K562 (cell line): ENCODE measurements at regions not wholly inside any gene's neighbourhood (a gene's known extent, or its start where the extent isn't known, plus 50 kb on each side); places are given as distances from the start of the nearest gene placed in this dataset.

Source experiments
- ATAC-seq: fragments of 200-7000 bp; cut with Tn5 transposase; 3 replicates; pipeline ENCODE4 v1.9.1; 2020; ENCODE audit warnings: moderate library complexity
- BruUV-seq: library from RNA; stranded (reverse); fragments of 400-500 nt; replicated peaks from 2 replicates; lab custom pipeline; 2021; lab: Mats Ljungman, UMichigan
- CTCF ChIA-PET: fragments of 300-600 bp; formaldehyde crosslinking; extraction: SDS; loops from one replicate; lab custom pipeline; 2021; ENCODE audit warnings: low intra/inter-chr PET ratio; lab: Yijun Ruan, JAX
- POLR2A ChIA-PET: fragments of 300-600, 350-650 bp; sonication (Branson Sonifier 250); formaldehyde crosslinking; extraction: SDS; loops from one replicate; lab custom pipeline; 2021; ENCODE audit warnings: antibody characterized with exemption, inconsistent platforms; lab: Yijun Ruan, JAX
- DNase-seq, 4 experiments: peaks; one replicate each; pipeline versions ENCODE4 v3.0.0 to v3.0.0-alpha.2; 2011 to 2018; ENCODE audit warnings: low spot score in 3 of 4, mixed read lengths in 3 of 4; ENCODE audit errors: extremely low read depth in 1 of 4
- FAIRE-seq: peaks from 2 replicates; lab custom pipeline; 2011; peaks lifted over from hg19 to GRCh38; lab: Jason Lieb, UNC
- H2AFZ ChIP-seq: 2 replicates; pipeline ENCODE4 v1.6.0; 2011; ENCODE audit warnings: low read depth, low read length, control low read depth, inconsistent platforms
- H3K27ac ChIP-seq: fragments of 200-600 bp; 3 replicates; pipeline ENCODE4 v1.8.0; 2011; ENCODE audit warnings: low read depth, mild to moderate bottlenecking, control low read depth, inconsistent platforms, low read length, moderate library complexity, mixed read lengths; ENCODE audit errors: extremely low read depth
- H3K27me3 ChIP-seq, 2 experiments: fragments of 300-600 bp in 1 of 2; 2 replicates in 1 of 2; 3 replicates in 1 of 2; pipeline versions ENCODE4 v1.6.0 to v1.8.0; 2011; ENCODE audit warnings: inconsistent platforms in 2 of 2, low read length in 2 of 2, mild to moderate bottlenecking in 1 of 2, mixed read lengths in 1 of 2, moderate library complexity in 1 of 2; ENCODE audit not compliant: control insufficient read depth in 2 of 2, insufficient read depth in 2 of 2
- H3K36me3 ChIP-seq: fragments of 300-600 bp; 3 replicates; pipeline ENCODE4 v1.8.0; 2011; ENCODE audit warnings: mild to moderate bottlenecking, low read length, inconsistent platforms; ENCODE audit not compliant: control insufficient read depth, insufficient read depth
- H3K4me1 ChIP-seq, 2 experiments: fragments of 200-600 bp in 1 of 2; replicated peaks in 1 of 2; 2 replicates in 1 of 2; 3 replicates in 1 of 2; pipeline versions ENCODE4 v1.5.1 to v1.8.0; 2011; ENCODE audit warnings: inconsistent platforms in 2 of 2, low read length in 2 of 2, mild to moderate bottlenecking in 1 of 2, mixed read lengths in 1 of 2, moderate library complexity in 1 of 2; ENCODE audit not compliant: control insufficient read depth in 2 of 2, insufficient read depth in 2 of 2
- H3K4me2 ChIP-seq: 2 replicates; pipeline ENCODE4 v1.6.1; 2011; ENCODE audit warnings: low read length, control low read depth, inconsistent platforms, mixed read lengths; ENCODE audit not compliant: insufficient read depth
- H3K4me3 ChIP-seq: fragments of 200-600 bp; sonication (generic), shearing (Covaris generic); 2 replicates; pipeline ENCODE4 v1.5.1; 2016; ENCODE audit warnings: control low read depth, inconsistent platforms
- H3K79me2 ChIP-seq: fragments of 200-600 bp; 3 replicates; pipeline ENCODE4 v1.8.0; 2011; ENCODE audit warnings: low read length, inconsistent platforms; ENCODE audit not compliant: control insufficient read depth, insufficient read depth
- H3K9ac ChIP-seq, 2 experiments: 2 replicates each; pipeline versions ENCODE4 v1.6.0 to v1.6.1; 2011; ENCODE audit warnings: low read depth in 2 of 2, low read length in 2 of 2, control low read depth in 1 of 2, inconsistent platforms in 1 of 2, mild to moderate bottlenecking in 1 of 2, mixed read lengths in 1 of 2; ENCODE audit not compliant: insufficient read depth in 1 of 2
- H3K9me1 ChIP-seq: one replicate; pipeline ENCODE4 v1.6.0; 2011; ENCODE audit warnings: inconsistent platforms, mild to moderate bottlenecking, low read length, moderate library complexity; ENCODE audit not compliant: control insufficient read depth, insufficient read depth
- H3K9me3 ChIP-seq: replicated peaks from 2 replicates; pipeline ENCODE4 v1.5.1; 2011; ENCODE audit warnings: low read depth, low read length, inconsistent platforms; ENCODE audit not compliant: control insufficient read depth, insufficient read depth
- H4K20me1 ChIP-seq: replicated peaks from 2 replicates; pipeline ENCODE4 v1.6.1; 2011; ENCODE audit warnings: low read length, inconsistent platforms, mixed read lengths; ENCODE audit not compliant: control insufficient read depth, insufficient read depth
- ARNT ChIP-seq, 2 experiments: fragments of 450-650 bp; IDR thresholded peaks; 2 replicates each; pipeline ENCODE4 v1.6.1; 2016; ENCODE audit warnings: mild to moderate bottlenecking in 1 of 2
- BCOR ChIP-seq: fragments of 450-650 bp; IDR thresholded peaks from 2 replicates; pipeline ENCODE4 v1.6.1; 2016
- CBX8 ChIP-seq: fragments of 200-600 bp; sonication (generic); IDR thresholded peaks from 2 replicates; pipeline ENCODE4 v1.6.1; 2012; ENCODE audit warnings: borderline replicate concordance, mixed run types, low read depth, mild to moderate bottlenecking, moderate library complexity, mixed read lengths, low read length, control low read depth, inconsistent platforms; ENCODE audit not compliant: poor library complexity, severe bottlenecking; ENCODE audit errors: extremely low read depth
- ELF2 ChIP-seq: fragments of 250-450 bp; sonication (Bioruptor Pico); IDR thresholded peaks from 2 replicates; pipeline ENCODE4 v1.5.0; 2021; ENCODE audit warnings: mild to moderate bottlenecking
- HBP1 ChIP-seq: fragments of 450-650 bp; formaldehyde crosslinking; IDR thresholded peaks from 2 replicates; pipeline ENCODE4 v1.4.0; 2022; ENCODE audit warnings: missing genetic modification characterization
- SRF ChIP-seq, 2 experiments: fragments of 250-450, 450-650 bp in 1 of 2; sonication (Bioruptor Pico) in 1 of 2; sonication (generic) in 1 of 2; formaldehyde crosslinking; IDR thresholded peaks; 2 replicates each; pipeline versions ENCODE4 v1.5.0 to v1.5.1; 2020 to 2022; ENCODE audit warnings: mild to moderate bottlenecking in 1 of 2, missing genetic modification reagents in 1 of 2
- STAT5A ChIP-seq: IDR thresholded peaks from 2 replicates; pipeline ENCODE4 v1.6.1; 2012; ENCODE audit warnings: low read length, inconsistent platforms, borderline replicate concordance
- YY1 ChIP-seq, 3 experiments: IDR thresholded peaks; 2 replicates each; pipeline ENCODE4 v1.6.1; 2011; ENCODE audit warnings: low read length in 2 of 3, mild to moderate bottlenecking in 2 of 3, moderate library complexity in 2 of 3, borderline replicate concordance in 1 of 3, control low read depth in 1 of 3, low read depth in 1 of 3; ENCODE audit not compliant: insufficient read depth in 3 of 3, insufficient replicate concordance in 2 of 3, control insufficient read depth in 1 of 3, insufficient read length in 1 of 3; ENCODE audit errors: extremely low read depth in 1 of 3
- WGBS: fragments of 100-300 bp; shearing (Covaris generic); methylation state at CpG from one replicate; pipeline ENCODE4 v1.1.6; 2016; ENCODE audit warnings: low coverage, mixed read lengths; ENCODE audit not compliant: insufficient coverage; ENCODE audit errors: missing lambda C conversion rate; 5-methylcytosine and 5-hydroxymethylcytosine counted together
- in situ Hi-C: fragments of 300-500 bp; cut with MboI; formaldehyde crosslinking; loops from 4 replicates; pipeline ENCODE4 v1.15.0; 2018; ENCODE audit warnings: inconsistent platforms, mixed read lengths
- intact Hi-C: fragments of 100-400 bp; cut with micrococcal nuclease; formaldehyde crosslinking; loops from 2 replicates; pipeline ENCODE4 v1.14.2; 2022
- TF ChIP-seq, protein P1 (sequence below): fragments of 450-650 bp; IDR thresholded peaks from 2 replicates; pipeline ENCODE4 v1.6.1; 2014; ENCODE audit warnings: low read depth, mild to moderate bottlenecking, moderate library complexity, borderline replicate concordance

- TF ChIP-seq, protein P1, sequence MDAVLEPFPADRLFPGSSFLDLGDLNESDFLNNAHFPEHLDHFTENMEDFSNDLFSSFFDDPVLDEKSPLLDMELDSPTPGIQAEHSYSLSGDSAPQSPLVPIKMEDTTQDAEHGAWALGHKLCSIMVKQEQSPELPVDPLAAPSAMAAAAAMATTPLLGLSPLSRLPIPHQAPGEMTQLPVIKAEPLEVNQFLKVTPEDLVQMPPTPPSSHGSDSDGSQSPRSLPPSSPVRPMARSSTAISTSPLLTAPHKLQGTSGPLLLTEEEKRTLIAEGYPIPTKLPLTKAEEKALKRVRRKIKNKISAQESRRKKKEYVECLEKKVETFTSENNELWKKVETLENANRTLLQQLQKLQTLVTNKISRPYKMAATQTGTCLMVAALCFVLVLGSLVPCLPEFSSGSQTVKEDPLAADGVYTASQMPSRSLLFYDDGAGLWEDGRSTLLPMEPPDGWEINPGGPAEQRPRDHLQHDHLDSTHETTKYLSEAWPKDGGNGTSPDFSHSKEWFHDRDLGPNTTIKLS, result no peak
- TF ChIP-seq CBX8 (no peak), BCOR (no peak)
Measured at GRCh38 chr19:31419871-31420445, 70.7 kb upstream of the TSHZ3 start (continued).

DNA sequence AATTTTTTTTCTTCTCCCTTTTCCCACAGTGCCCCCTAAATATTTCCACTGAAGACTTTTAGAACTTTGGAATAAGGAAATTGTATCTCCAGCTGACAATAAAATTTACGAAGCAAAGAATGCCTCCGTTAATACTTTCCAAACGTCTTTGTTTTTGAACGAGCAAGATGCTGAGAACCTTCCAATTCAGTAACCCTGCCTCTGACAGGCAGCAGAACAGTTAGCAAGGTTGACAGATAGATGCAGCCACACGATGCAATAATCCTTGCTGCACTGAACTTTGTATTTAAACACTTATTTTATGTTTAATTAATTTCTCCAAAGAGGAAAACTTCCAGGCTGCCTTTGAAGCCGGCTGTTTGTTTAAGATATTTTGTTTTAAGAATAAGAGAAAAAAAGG lies 71.8 kb upstream of the TSHZ3 start:
- intact Hi-C loops (no loop called here), in situ Hi-C loops (no loop called here)
- 1% methylated on average over 6 of the region's 6 CpGs for WGBS
- DNase-seq (no peak), FAIRE-seq (no peak), ATAC-seq (no peak)
- no peak overlapping the region for H3K9ac ChIP-seq
- no peaks in the 10 kb centered on the region for H3K79me2 ChIP-seq
- CTCF ChIA-PET, result no interaction called here
- POLR2A ChIA-PET, result no interaction called here
- no peaks in the 10 kb centered on the region for H3K9me1 ChIP-seq
- no peaks in the 10 kb centered on the region for H3K4me1 ChIP-seq
- H3K36me3 ChIP-seq, result no peaks in the 10 kb centered on the region
- BruUV-seq, result no TSS peak
- no peak overlapping the region for H3K4me3 ChIP-seq
- H3K4me2 ChIP-seq, result no peak overlapping the region
- no peak overlapping the region for H2AFZ ChIP-seq
- H3K27me3 ChIP-seq, result peaks cover 4 to 11% of the 10 kb centered on the region in 2 experiments; a peak in 2 of 5 replicates
- H3K9me3 ChIP-seq, result no peaks in the 10 kb centered on the region
- peaks cover 4% of the 10 kb centered on the region; the same call in 1 of the 2 replicates for H4K20me1 ChIP-seq
- no peak overlapping the region for H3K27ac ChIP-seq
- TF ChIP-seq SRF (CRISPR knock-in tag; IDR thresholded peaks at IDR 0.05) (no peak), ARNT (IDR thresholded peaks at IDR 0.05) (no peak), ELF2 (CRISPR knock-in tag) (no peak), HBP1 (no peak), YY1 (IDR thresholded peaks at IDR 0.05; ENCODE audit: borderline replicate concordance in 1 of 3, control insufficient read depth in 1 of 3, extremely low read depth in 1 of 3, insufficient read depth in 3 of 3, insufficient read length in 1 of 3, insufficient replicate concordance in 2 of 3, low read depth in 1 of 3, low read length in 2 of 3) (no peak), STAT5A (no peak)
